Stimulated activated CD4-positive, alpha-beta T cell treated with anti-CD3 and anti-CD28 coated beads, TNF-alpha, amount 100 ng/mL, for 1 hour (primary cell): ENCODE measurements at regions not wholly inside any gene's neighbourhood (a gene's known extent, or its start where the extent isn't known, plus 50 kb on each side); places are given as distances from the start of the nearest gene placed in this dataset.
"Not testable (repeated sequence)": the region's sequence is repeated elsewhere in the genome, so short reads cannot be mapped to it uniquely, and the experiment has no call there.

ENCODE experiments used
- DNase-seq, 3 donors: peaks; one replicate each; pipeline ENCODE4 v3.0.0-alpha.2; 2020; ENCODE audit warnings: low read depth in 3 of 3, low spot score in 1 of 3

- DNase-seq: no peak
Measured at GRCh38 chr16:60302676-60303075, 1568.6 kb upstream of the GOT2 start.

- DNase-seq: no peak
Measured at GRCh38 chr16:60302261-60302660, 1568.1 kb upstream of the GOT2 start.

DNA sequence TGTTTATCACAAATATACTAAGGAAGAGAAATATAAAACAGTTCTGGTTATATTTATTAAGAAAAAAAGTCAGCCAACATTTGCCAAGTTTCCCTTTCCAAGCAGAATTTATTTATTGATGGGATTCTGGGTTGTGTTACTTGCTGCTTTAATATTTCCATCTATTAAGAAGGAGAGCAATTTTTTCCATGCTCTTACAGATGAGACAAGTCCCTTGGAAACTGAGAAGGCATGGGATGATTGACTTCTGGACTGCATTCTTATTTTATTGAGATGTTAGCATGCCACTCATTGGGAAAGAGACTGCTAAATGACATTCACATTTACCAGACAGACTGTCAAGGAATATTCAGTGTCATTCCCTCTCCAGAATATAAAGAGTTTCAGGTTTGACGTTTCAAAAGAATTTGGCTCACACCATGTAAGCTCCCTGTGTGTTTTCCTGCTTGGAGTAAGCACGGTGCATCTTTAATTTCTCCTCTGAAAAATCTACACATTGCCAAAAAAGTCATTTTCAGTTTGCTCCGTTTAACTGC, 1565.2 kb upstream of the GOT2 start:
- no peak for DNase-seq

GRCh38 chr16:60295451-60295850, 1561.3 kb upstream of the GOT2 start:
- no peak for DNase-seq

- no peak for DNase-seq
Measured at GRCh38 chr16:60285794-60286193, 1551.7 kb upstream of the GOT2 start.

DNA sequence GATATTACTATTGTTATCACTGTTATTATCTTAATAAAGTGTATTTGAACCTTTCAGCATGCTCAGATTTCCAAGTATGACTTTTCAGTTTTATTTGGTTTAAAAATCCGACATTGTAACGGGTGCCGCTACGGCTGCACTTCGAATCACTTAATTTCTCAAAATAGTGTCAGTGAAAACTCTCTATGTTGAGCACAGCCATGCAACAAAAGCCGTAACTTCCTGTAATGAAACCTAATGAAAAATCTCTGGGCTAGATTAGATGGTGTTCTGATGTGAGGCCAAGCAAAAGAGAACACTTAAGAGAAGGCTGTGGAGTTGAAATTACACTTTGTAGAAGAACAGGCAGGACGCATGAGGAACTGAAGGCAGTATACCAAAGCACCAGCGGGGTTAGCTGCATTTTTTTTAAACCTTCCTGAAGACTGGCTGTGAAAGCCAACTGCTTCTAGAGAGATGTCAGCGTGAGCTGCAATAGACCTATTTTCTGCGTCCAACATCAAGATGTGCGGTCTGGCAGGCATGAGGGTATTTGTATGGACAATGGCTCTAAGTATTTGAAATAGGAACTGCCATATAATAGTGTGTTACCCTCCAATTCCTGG, 1545.0 kb upstream of the GOT2 start:
- DNase-seq: no peak

DNA sequence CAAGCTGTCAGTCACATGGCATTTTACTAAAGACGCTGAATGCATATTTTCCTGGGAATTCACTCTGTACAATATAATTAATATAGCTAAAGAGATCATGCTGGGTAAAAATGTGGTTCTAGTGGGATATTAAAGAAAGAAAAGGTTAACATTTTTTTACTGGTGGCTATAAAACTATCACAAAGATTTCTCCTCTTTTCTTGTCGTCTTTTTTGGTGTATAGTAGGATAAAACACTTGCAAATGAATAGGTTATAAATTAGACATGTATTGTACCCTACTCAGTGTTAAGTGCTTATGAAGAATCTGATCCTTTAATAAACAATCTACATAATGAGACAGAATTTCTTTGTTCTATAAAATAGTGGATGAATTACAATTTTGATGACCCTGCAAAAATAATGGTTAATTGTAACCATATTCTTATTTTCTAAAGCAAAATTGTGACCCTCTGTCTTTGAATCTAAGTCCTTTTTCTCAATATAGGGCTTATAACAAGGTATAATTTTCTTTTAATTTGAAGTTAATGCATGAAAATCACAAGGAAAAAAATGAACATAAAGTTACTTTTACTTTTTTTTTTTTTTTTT, 1540.4 kb upstream of the GOT2 start:
- no peak for DNase-seq

DNA sequence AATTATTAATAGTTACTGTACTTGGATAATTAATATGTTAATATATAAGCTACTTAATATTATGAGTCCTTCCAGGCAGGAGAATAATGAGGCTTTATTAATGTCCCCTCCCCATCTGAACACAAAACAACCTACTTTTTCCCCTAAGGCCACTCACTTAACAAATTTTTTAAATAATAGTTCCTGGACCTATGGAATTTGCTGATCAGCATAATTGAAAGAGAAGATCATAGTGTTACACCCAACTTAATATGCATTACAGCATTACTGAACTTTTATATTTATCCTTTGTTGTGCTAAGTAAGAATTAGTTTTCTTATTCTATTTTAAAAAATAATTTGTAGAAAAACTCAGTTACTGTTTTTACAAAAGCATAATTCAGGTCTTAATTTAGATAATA, 1537.7 kb upstream of the GOT2 start:
- no peak for DNase-seq

GRCh38 chr16:60271025-60271771, 1537.1 kb upstream of the GOT2 start:
- DNase-seq: no peak

GRCh38 chr16:60261425-60261824, 1527.3 kb upstream of the GOT2 start:
- no peak for DNase-seq

DNA sequence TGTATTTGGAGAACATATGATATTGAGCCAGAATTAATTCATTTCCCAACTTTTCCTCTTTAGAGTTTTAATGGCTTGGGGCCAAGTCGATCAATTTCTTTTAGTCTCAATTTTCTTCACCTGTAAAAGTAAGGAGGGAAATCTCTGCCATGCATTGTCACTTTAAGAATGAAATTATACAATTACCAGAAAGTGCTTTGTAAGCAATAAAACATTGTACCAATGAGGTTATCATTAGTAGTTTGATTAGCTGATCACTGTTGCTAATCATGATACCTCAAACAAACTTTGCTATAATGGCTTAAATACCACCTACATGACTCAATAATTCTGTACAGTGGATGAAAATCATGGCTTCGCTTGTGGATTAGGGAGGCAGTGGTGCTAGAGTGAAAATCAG, 1525.8 kb upstream of the GOT2 start:
- no peak for DNase-seq

DNA sequence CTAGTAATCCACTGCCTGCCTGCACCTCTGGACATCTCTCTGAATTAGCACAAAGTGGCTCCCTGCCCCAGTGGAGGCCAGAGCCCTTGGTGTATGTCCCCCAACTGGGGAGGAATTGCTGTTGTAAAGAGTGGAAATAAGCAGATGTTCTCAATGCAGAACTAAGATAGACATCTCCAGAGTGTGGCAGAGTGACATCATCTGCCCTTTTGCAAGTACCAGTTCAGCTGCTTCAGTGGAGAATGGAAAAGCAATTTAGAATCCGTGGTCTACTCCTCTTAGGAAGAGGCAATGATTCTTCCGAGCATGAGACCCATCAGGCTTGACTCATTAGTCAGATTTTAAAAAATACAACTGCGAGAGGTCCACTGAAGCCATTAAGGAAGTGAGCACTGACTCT, 1512.0 kb upstream of the GOT2 start:
- DNase-seq: no peak

GRCh38 chr16:60241671-60242070, 1507.6 kb upstream of the GOT2 start:
- no peak for DNase-seq

GRCh38 chr16:60230666-60231065, 1496.5 kb upstream of the GOT2 start:
- no peak for DNase-seq

DNA sequence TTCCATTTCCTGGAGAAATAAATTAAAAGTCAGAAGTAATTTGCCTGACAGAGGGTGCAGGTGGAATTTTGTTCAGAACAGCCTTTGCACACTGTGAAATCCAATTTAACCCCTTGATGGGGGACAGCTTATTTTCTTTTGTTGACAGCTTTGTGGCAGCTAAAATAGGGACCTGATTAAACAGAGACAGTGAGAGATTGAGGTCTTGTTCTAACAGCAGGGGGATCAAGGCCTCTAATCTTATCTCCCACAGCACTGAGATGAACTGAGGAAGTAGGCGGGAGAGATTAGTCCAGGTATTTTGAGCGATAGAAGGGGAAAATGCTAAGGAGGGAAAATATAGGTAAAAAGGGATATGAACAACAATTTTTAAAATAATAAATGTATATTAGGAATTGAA, 1491.4 kb upstream of the GOT2 start:
- DNase-seq: no peak

- no peak for DNase-seq
Measured at GRCh38 chr16:60217787-60218186, 1483.7 kb upstream of the GOT2 start.

- DNase-seq: no peak
Measured at GRCh38 chr16:60214311-60214710, 1480.2 kb upstream of the GOT2 start.

DNA sequence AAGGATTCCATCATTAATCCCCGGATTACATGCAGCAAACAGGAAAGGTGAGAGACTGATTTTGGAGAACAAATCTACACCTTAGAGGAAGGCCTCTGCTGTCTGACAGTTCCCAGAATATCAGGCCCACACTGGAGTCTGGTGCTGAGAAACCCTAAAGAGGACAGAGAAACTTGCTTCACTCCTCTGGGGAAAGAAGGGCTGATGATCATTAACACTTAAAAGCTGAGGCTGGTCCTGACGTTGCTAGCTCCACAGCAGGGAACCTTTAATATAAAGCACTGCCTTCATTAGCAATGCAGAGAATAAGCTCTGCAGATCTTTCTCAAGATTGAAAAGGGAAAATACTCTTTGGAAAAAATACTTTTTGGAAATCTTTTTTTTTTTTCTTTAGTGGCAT, 1472.4 kb upstream of the GOT2 start:
- no peak for DNase-seq

DNA sequence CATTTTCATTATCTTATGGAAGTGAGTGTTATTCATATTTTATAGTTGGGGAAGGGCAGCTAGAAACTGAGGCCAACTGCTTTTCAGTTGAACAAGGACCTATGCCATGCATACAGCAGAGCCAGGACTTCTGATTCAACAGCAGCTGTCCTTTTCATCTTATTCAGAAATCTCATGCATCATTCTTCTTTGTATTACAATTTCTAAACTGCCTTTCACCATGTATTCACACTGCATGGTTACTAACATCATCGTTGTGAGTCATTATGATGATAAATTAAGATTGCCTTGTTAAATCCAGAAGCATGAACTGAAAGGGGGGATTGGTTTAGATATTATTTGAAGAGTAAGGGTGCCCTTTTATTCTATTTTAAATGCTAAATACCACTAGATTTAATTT, 1470.1 kb upstream of the GOT2 start:
- DNase-seq: no peak

GRCh38 chr16:60203525-60204124, 1469.5 kb upstream of the GOT2 start:
- DNase-seq: no peak

GRCh38 chr16:60200729-60201128, 1466.6 kb upstream of the GOT2 start:
- DNase-seq: not testable (repeated sequence)

DNA sequence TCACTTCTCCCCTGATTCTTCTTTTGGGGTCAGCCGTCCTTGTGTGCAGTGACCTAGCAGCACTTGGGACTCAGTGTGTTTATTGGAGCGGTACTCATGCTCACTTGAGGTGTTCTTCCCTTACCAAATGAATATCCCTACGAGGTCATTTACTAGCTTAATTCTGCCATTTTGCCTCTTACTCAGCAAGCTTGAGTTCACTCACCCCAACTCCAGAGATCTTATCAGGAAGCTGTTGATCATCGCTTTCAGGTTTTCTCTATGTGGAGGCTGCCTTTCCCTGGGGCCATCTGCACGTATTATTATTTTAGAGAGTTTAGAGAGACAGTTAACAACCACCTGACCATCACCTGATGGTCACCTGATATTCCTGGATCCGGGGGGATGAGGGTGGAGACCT, 1466.0 kb upstream of the GOT2 start:
- DNase-seq: no peak
